Mesenchymal stem cell (in vitro differentiated cells and primary cell): ENCODE measurements at regions not wholly inside any gene's neighbourhood (a gene's known extent, or its start where the extent isn't known, plus 50 kb on each side); places are given as distances from the start of the nearest gene placed in this dataset.

Experiments used
- DNase-seq: peaks from one replicate; pipeline ENCODE4 v3.0.0-alpha.2; 2013
- H2AFZ ChIP-seq: one replicate; pipeline ENCODE4 v1.6.1; 2013; ENCODE audit warnings: low read depth, mild to moderate bottlenecking, control low read depth, inconsistent platforms, low read length, moderate library complexity
- H2AK5ac ChIP-seq: 2 replicates; pipeline ENCODE4 v1.6.1; 2013; ENCODE audit warnings: low read length, moderate library complexity, mild to moderate bottlenecking, inconsistent platforms; ENCODE audit not compliant: severe bottlenecking
- H2BK120ac ChIP-seq: one replicate; pipeline ENCODE4 v1.6.1; 2013; ENCODE audit warnings: low read depth, mild to moderate bottlenecking, inconsistent platforms, low read length, moderate library complexity
- H2BK12ac ChIP-seq, 2 experiments: one replicate each; pipeline ENCODE4 v1.6.1; 2013; ENCODE audit warnings: inconsistent platforms in 2 of 2, low read length in 2 of 2, mild to moderate bottlenecking in 2 of 2, moderate library complexity in 2 of 2, control low read depth in 1 of 2
- H2BK15ac ChIP-seq: one replicate; pipeline ENCODE4 v1.6.1; 2013; ENCODE audit warnings: mild to moderate bottlenecking, low read depth, inconsistent platforms; ENCODE audit not compliant: poor library complexity, severe bottlenecking
- H2BK5ac ChIP-seq: 2 replicates; pipeline ENCODE4 v1.6.1; 2013; ENCODE audit warnings: low read depth, mild to moderate bottlenecking, low read length, control low read depth, inconsistent platforms; ENCODE audit not compliant: poor library complexity, severe bottlenecking
- H3K14ac ChIP-seq, 2 experiments: one replicate each; pipeline ENCODE4 v1.6.1; 2013; ENCODE audit warnings: inconsistent platforms in 2 of 2, low read length in 2 of 2, control low read depth in 1 of 2, mild to moderate bottlenecking in 1 of 2, moderate library complexity in 1 of 2
- H3K18ac ChIP-seq, 2 experiments: one replicate each; pipeline ENCODE4 v1.6.1; 2013; ENCODE audit warnings: inconsistent platforms in 2 of 2, low read length in 2 of 2, control low read depth in 1 of 2, low read depth in 1 of 2, mild to moderate bottlenecking in 1 of 2
- H3K23ac ChIP-seq, 2 experiments: one replicate each; pipeline ENCODE4 v1.6.1; 2013; ENCODE audit warnings: inconsistent platforms in 2 of 2, low read length in 2 of 2, mild to moderate bottlenecking in 2 of 2, moderate library complexity in 2 of 2, control low read depth in 1 of 2
- H3K27ac ChIP-seq: 2 replicates; pipeline ENCODE4 v1.5.1; 2013; ENCODE audit warnings: mild to moderate bottlenecking, moderate library complexity, low read length, control low read depth, inconsistent platforms; ENCODE audit not compliant: poor library complexity, severe bottlenecking
- H3K27me3 ChIP-seq, 2 experiments: 2 replicates each; pipeline versions ENCODE4 v1.6.1 to v1.7.0; 2013; ENCODE audit warnings: low read length in 2 of 2, mild to moderate bottlenecking in 2 of 2, moderate library complexity in 2 of 2, control low read depth in 1 of 2, inconsistent platforms in 1 of 2; ENCODE audit not compliant: control insufficient read depth in 1 of 2, insufficient read depth in 1 of 2
- H3K36me3 ChIP-seq, 2 experiments: 2 replicates each; pipeline versions ENCODE4 v1.6.1 to v1.7.0; 2013; ENCODE audit warnings: low read length in 2 of 2, control low read depth in 1 of 2, inconsistent platforms in 1 of 2, low read depth in 1 of 2, mild to moderate bottlenecking in 1 of 2; ENCODE audit not compliant: insufficient read depth in 2 of 2, control insufficient read depth in 1 of 2
- H3K4ac ChIP-seq, 2 experiments: one replicate each; pipeline ENCODE4 v1.6.1; 2013; ENCODE audit warnings: inconsistent platforms in 2 of 2, low read length in 2 of 2, mild to moderate bottlenecking in 2 of 2, moderate library complexity in 2 of 2, control low read depth in 1 of 2, low read depth in 1 of 2
- H3K4me1 ChIP-seq: 2 replicates; pipeline ENCODE4 v1.6.1; 2013; ENCODE audit warnings: low read depth, low read length, control low read depth; ENCODE audit not compliant: control insufficient read depth, insufficient read depth
- H3K4me2 ChIP-seq: 2 replicates; pipeline ENCODE4 v1.6.1; 2013; ENCODE audit warnings: low read length, mild to moderate bottlenecking, inconsistent platforms; ENCODE audit not compliant: poor library complexity, severe bottlenecking
- H3K4me3 ChIP-seq, 2 experiments: 2 replicates each; pipeline versions ENCODE4 v1.5.1 to v1.7.0; 2013; ENCODE audit warnings: low read length in 2 of 2, mild to moderate bottlenecking in 2 of 2, control low read depth in 1 of 2, low read depth in 1 of 2; ENCODE audit not compliant: insufficient read depth in 1 of 2
- H3K79me1 ChIP-seq: replicated peaks from 2 replicates; pipeline ENCODE4 v1.6.1; 2013; ENCODE audit warnings: mild to moderate bottlenecking, control low read depth, low read length, inconsistent platforms; ENCODE audit not compliant: poor library complexity, severe bottlenecking
- H3K9ac ChIP-seq: 2 replicates; pipeline ENCODE4 v1.7.0; 2013; ENCODE audit warnings: mild to moderate bottlenecking, low read length, moderate library complexity
- H3K9me3 ChIP-seq: 2 replicates; pipeline ENCODE4 v1.7.0; 2013; ENCODE audit warnings: mild to moderate bottlenecking, low read length; ENCODE audit not compliant: control insufficient read depth
- H4K8ac ChIP-seq: one replicate; pipeline ENCODE4 v1.6.1; 2013; ENCODE audit warnings: inconsistent platforms, mild to moderate bottlenecking, low read length, moderate library complexity
- H4K91ac ChIP-seq: one replicate; pipeline ENCODE4 v1.6.1; 2013; ENCODE audit warnings: mild to moderate bottlenecking, low read length, inconsistent platforms
- WGBS: methylation state at CpG from one replicate; pipeline ENCODE4 v1.1.7; 2013; ENCODE audit warnings: mixed read lengths; 5-methylcytosine and 5-hydroxymethylcytosine counted together

DNA sequence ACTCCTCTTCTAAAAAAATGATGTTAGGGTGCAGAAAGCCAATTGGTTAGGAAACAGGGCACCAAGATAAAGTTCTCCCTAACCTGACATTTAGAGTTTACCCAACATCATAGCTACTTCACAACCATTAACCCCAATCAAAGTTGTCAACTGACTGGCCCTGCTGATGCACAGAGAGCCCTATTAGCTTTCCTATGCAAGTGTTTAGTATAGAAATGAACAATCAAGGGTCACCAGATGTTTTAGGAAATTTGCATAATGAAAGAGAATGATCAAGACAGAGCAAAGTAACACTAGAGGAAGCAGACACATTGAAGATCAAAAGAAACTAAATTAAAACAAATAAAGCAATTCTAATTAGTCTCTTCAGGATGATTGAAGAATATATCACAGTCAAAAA is 64.2 kb upstream of the DCC start:
- no peak for DNase-seq
- H3K18ac ChIP-seq, result no peak overlapping the region
- H3K4me2 ChIP-seq, result no peak overlapping the region
- no peak overlapping the region for H4K91ac ChIP-seq
- H2AK5ac ChIP-seq, result no peak overlapping the region
- no peak overlapping the region for H3K27ac ChIP-seq
- H2AFZ ChIP-seq, result no peak overlapping the region
- H2BK5ac ChIP-seq, result no peak overlapping the region
- no peak overlapping the region for H3K9ac ChIP-seq
- H2BK12ac ChIP-seq, result no peak overlapping the region
- H3K27me3 ChIP-seq, result no peaks in the 10 kb centered on the region
- H3K4me3 ChIP-seq, result no peak overlapping the region
- H2BK120ac ChIP-seq, result no peak overlapping the region
- H3K23ac ChIP-seq, result no peak overlapping the region
- no peak overlapping the region for H3K4ac ChIP-seq
- no peaks in the 10 kb centered on the region for H3K4me1 ChIP-seq
- H3K79me1 ChIP-seq, result no peaks in the 10 kb centered on the region
- no peaks in the 10 kb centered on the region for H3K9me3 ChIP-seq
- H3K36me3 ChIP-seq, result no peaks in the 10 kb centered on the region
- H4K8ac ChIP-seq, result no peak overlapping the region
- no peak overlapping the region for H3K14ac ChIP-seq
- H2BK15ac ChIP-seq, result no peak overlapping the region

DNA sequence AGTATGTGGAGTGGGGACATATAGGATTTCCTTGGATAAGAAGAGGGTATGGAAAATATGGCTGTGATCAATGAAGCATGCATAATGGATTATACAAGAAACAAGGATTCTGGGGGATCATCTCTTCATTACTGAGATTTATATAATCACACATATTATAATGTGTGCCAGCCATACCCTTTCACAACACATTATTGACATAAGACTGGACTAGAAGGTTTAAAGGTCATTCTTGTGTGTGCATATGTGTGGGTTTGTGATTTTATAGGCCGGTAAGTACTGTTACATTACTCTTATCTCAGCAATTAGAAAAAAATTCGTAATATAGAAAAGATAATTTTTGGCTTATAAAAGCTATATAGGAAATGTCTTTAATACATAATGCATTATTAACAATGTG is 62.2 kb upstream of the DCC start:
- WGBS, result no CpG with 5 or more reads among the region's 2 CpGs

DNA sequence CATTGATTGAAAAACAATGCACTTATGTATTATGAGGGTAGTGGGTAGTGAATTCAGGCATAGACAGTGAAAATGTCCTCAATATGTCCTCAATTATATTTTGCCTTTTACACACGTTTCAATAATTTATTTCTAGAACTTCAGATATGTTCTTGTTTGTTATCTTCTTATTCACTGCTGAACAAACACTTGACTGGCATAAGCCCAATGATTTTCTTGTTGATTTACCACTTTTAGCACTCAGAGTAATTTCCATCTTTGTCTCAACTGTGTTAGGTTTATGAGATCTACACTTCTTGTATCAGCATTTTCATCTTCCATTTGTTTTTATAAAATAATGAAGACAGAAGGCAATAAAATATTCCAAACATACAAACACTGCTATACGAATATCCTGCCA is 61.8 kb upstream of the DCC start:
- H3K36me3 ChIP-seq, result no peaks in the 10 kb centered on the region
- H3K4ac ChIP-seq, result no peak overlapping the region
- no peak overlapping the region for H3K4me2 ChIP-seq
- no peak overlapping the region for H3K27ac ChIP-seq
- no peak overlapping the region for H3K9ac ChIP-seq
- no peaks in the 10 kb centered on the region for H3K9me3 ChIP-seq
- H2BK12ac ChIP-seq, result no peak overlapping the region
- WGBS, result 50% methylated on average over 2 of the region's 2 CpGs
- H2AFZ ChIP-seq, result no peak overlapping the region
- H3K4me3 ChIP-seq, result no peak overlapping the region
- no peak overlapping the region for H2BK5ac ChIP-seq
- no peak overlapping the region for H3K23ac ChIP-seq
- no peak overlapping the region for H2BK120ac ChIP-seq
- no peak overlapping the region for H4K91ac ChIP-seq
- no peak overlapping the region for H2BK15ac ChIP-seq
- H3K4me1 ChIP-seq, result no peaks in the 10 kb centered on the region
- no peaks in the 10 kb centered on the region for H3K79me1 ChIP-seq
- DNase-seq, result no peak
- no peak overlapping the region for H3K18ac ChIP-seq
- no peak overlapping the region for H3K14ac ChIP-seq
- H3K27me3 ChIP-seq, result no peaks in the 10 kb centered on the region
- H2AK5ac ChIP-seq, result no peak overlapping the region
- no peak overlapping the region for H4K8ac ChIP-seq

More for the DNA sequence above, 62.2 kb upstream of the DCC start:
- Histone ChIP-seq H3K36me3 (no peaks in the 10 kb centered on the region), H3K14ac (no peak overlapping the region), H3K4me2 (no peak overlapping the region), H3K79me1 (no peaks in the 10 kb centered on the region), H3K18ac (no peak overlapping the region), H3K4me1 (no peaks in the 10 kb centered on the region), H3K23ac (no peak overlapping the region), H4K91ac (no peak overlapping the region), H3K4me3 (no peak overlapping the region), H2BK15ac (no peak overlapping the region), H2AK5ac (no peak overlapping the region), H3K9me3 (no peaks in the 10 kb centered on the region), H3K27me3 (no peaks in the 10 kb centered on the region), H2BK5ac (no peak overlapping the region), H4K8ac (no peak overlapping the region), H2BK12ac (no peak overlapping the region), H3K4ac (no peak overlapping the region), H3K9ac (no peak overlapping the region), H3K27ac (no peak overlapping the region), H2AFZ (no peak overlapping the region), H2BK120ac (no peak overlapping the region)
- no peak for DNase-seq

DNA sequence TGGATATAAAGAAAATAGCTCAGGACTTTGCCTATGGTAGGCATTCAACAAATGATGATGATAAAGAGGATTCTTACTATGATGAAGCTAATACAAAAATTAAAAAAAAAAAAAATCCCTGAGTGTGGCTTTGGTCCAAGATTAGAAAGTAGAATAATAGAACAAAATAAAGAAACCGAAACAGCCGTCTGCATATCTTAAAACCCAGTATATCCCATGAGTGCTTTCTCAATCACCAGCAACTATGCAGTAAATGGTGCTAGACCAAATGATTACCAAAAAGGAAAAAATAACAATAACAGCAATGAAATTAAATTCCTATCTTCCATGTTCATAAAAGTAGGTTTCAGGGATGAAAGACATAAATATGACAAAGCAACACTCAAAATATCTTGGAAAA is 59.3 kb upstream of the DCC start:
- Histone ChIP-seq H3K4me1 (no peaks in the 10 kb centered on the region), H3K4me3 (no peak overlapping the region), H4K8ac (no peak overlapping the region), H2AFZ (no peak overlapping the region), H3K23ac (no peak overlapping the region), H3K18ac (no peak overlapping the region), H3K27ac (no peak overlapping the region), H3K4me2 (no peak overlapping the region), H3K14ac (no peak overlapping the region), H3K4ac (no peak overlapping the region), H2BK5ac (no peak overlapping the region), H3K9ac (no peak overlapping the region), H2BK120ac (no peak overlapping the region), H3K79me1 (no peaks in the 10 kb centered on the region), H2BK12ac (no peak overlapping the region), H2BK15ac (no peak overlapping the region), H2AK5ac (no peak overlapping the region), H3K36me3 (no peaks in the 10 kb centered on the region), H3K27me3 (no peaks in the 10 kb centered on the region), H4K91ac (no peak overlapping the region), H3K9me3 (no peaks in the 10 kb centered on the region)
- DNase-seq, result no peak
- no CpG with 5 or more reads among the region's 2 CpGs for WGBS
